ENCODE measurements at regions not wholly inside any gene's neighbourhood (a gene's known extent, or its start where the extent isn't known, plus 50 kb on each side); places are given as distances from the start of the nearest gene placed in this dataset.
"Not testable (repeated sequence)": the region's sequence is repeated elsewhere in the genome, so short reads cannot be mapped to it uniquely, and the experiment has no call there.

- in situ Hi-C loops (cut with HindIII; ENCODE audit: low pct_unique_long_range_greater_than_20kb, low sequenced_read_pairs): no loop called here
- DNase-seq (ENCODE audit: low read depth): no peak
These were observed 140.5 kb downstream of the BTBD3 start for GRCh38 chr20:12058216-12058615.

- no peak for DNase-seq (ENCODE audit: low read depth)
- in situ Hi-C loops (cut with HindIII; ENCODE audit: low pct_unique_long_range_greater_than_20kb, low sequenced_read_pairs): no loop called here
These were observed 143.8 kb downstream of the BTBD3 start for GRCh38 chr20:12061466-12061865.

GRCh38 chr20:12063106-12063684 lies 145.5 kb downstream of the BTBD3 start:
- no peak for DNase-seq (ENCODE audit: low read depth)
- in situ Hi-C loops (cut with HindIII; ENCODE audit: low pct_unique_long_range_greater_than_20kb, low sequenced_read_pairs): no loop called here

GRCh38 chr20:12064540-12064939 lies 146.8 kb downstream of the BTBD3 start:
- in situ Hi-C loops (cut with HindIII; ENCODE audit: low pct_unique_long_range_greater_than_20kb, low sequenced_read_pairs): no loop called here

GRCh38 chr20:12067686-12068085 lies 150.0 kb downstream of the BTBD3 start:
- in situ Hi-C loops (cut with HindIII; ENCODE audit: low pct_unique_long_range_greater_than_20kb, low sequenced_read_pairs): no loop called here

More at GRCh38 chr20:12064540-12064939, 146.8 kb downstream of the BTBD3 start:
- DNase-seq (ENCODE audit: low read depth): no peak

GRCh38 chr20:12068121-12068520 lies 150.4 kb downstream of the BTBD3 start:
- in situ Hi-C loops (cut with HindIII; ENCODE audit: low pct_unique_long_range_greater_than_20kb, low sequenced_read_pairs): no loop called here
- DNase-seq (ENCODE audit: low read depth): no peak

More at GRCh38 chr20:12067686-12068085, 150.0 kb downstream of the BTBD3 start:
- DNase-seq (ENCODE audit: low read depth): no peak

GRCh38 chr20:12069181-12069580 lies 151.5 kb downstream of the BTBD3 start:
- no peak for DNase-seq (ENCODE audit: low read depth)
- in situ Hi-C loops (cut with HindIII; ENCODE audit: low pct_unique_long_range_greater_than_20kb, low sequenced_read_pairs): no loop called here

- in situ Hi-C loops (cut with HindIII; ENCODE audit: low pct_unique_long_range_greater_than_20kb, low sequenced_read_pairs): no loop called here
- no peak for DNase-seq (ENCODE audit: low read depth)
These were observed 154.7 kb downstream of the BTBD3 start for GRCh38 chr20:12072221-12072953.

GRCh38 chr20:12072954-12073264 lies 155.2 kb downstream of the BTBD3 start:
- in situ Hi-C loops (cut with HindIII; ENCODE audit: low pct_unique_long_range_greater_than_20kb, low sequenced_read_pairs): no loop called here
- DNase-seq (ENCODE audit: low read depth): no peak

GRCh38 chr20:12074111-12074655 lies 156.5 kb downstream of the BTBD3 start:
- in situ Hi-C loops (cut with HindIII; ENCODE audit: low pct_unique_long_range_greater_than_20kb, low sequenced_read_pairs): no loop called here
- no peak for DNase-seq (ENCODE audit: low read depth)

GRCh38 chr20:12076200-12076599 lies 158.5 kb downstream of the BTBD3 start:
- in situ Hi-C loops (cut with HindIII; ENCODE audit: low pct_unique_long_range_greater_than_20kb, low sequenced_read_pairs): no loop called here

GRCh38 chr20:12077875-12078274 lies 160.2 kb downstream of the BTBD3 start:
- in situ Hi-C loops (cut with HindIII; ENCODE audit: low pct_unique_long_range_greater_than_20kb, low sequenced_read_pairs): no loop called here
- no peak for DNase-seq (ENCODE audit: low read depth)

More at GRCh38 chr20:12076200-12076599, 158.5 kb downstream of the BTBD3 start:
- no peak for DNase-seq (ENCODE audit: low read depth)

GRCh38 chr20:12079490-12079889 lies 161.8 kb downstream of the BTBD3 start:
- DNase-seq (ENCODE audit: low read depth): no peak
- in situ Hi-C loops (cut with HindIII; ENCODE audit: low pct_unique_long_range_greater_than_20kb, low sequenced_read_pairs): no loop called here

GRCh38 chr20:12083269-12083668 lies 165.6 kb downstream of the BTBD3 start:
- DNase-seq (ENCODE audit: low read depth): no peak
- in situ Hi-C loops (cut with HindIII; ENCODE audit: low pct_unique_long_range_greater_than_20kb, low sequenced_read_pairs): no loop called here

GRCh38 chr20:12084482-12084881 lies 166.8 kb downstream of the BTBD3 start:
- in situ Hi-C loops (cut with HindIII; ENCODE audit: low pct_unique_long_range_greater_than_20kb, low sequenced_read_pairs): no loop called here
- DNase-seq (ENCODE audit: low read depth): no peak

GRCh38 chr20:12086359-12086758 lies 168.7 kb downstream of the BTBD3 start:
- in situ Hi-C loops (cut with HindIII; ENCODE audit: low pct_unique_long_range_greater_than_20kb, low sequenced_read_pairs): no loop called here

GRCh38 chr20:12090920-12091319 lies 173.2 kb downstream of the BTBD3 start:
- no peak for DNase-seq (ENCODE audit: low read depth)
- in situ Hi-C loops (cut with HindIII; ENCODE audit: low pct_unique_long_range_greater_than_20kb, low sequenced_read_pairs): no loop called here

More at GRCh38 chr20:12086359-12086758, 168.7 kb downstream of the BTBD3 start:
- no peak for DNase-seq (ENCODE audit: low read depth)

GRCh38 chr20:12093057-12093796 lies 175.5 kb downstream of the BTBD3 start:
- in situ Hi-C loops (cut with HindIII; ENCODE audit: low pct_unique_long_range_greater_than_20kb, low sequenced_read_pairs): no loop called here
- DNase-seq (ENCODE audit: low read depth): no peak

- DNase-seq (ENCODE audit: low read depth); in situ Hi-C loops (cut with HindIII; ENCODE audit: low pct_unique_long_range_greater_than_20kb, low sequenced_read_pairs): not testable (repeated sequence)
These were observed 176.1 kb downstream of the BTBD3 start for GRCh38 chr20:12093797-12094190.

All from Caki2 (cell line).